Fibroblast of lung (primary cell): ENCODE measurements at regions not wholly inside any gene's neighbourhood (a gene's known extent, or its start where the extent isn't known, plus 50 kb on each side); places are given as distances from the start of the nearest gene placed in this dataset.

Experiments
- CTCF ChIP-seq, 2 donors: IDR thresholded peaks in 1 of 2; conservative IDR thresholded peaks in 1 of 2; 1 replicate in 1 of 2; 2 replicates in 1 of 2; pipeline ENCODE4 v1.5.1; 2011 to 2012; ENCODE audit warnings: low read length in 2 of 2, control low read depth in 1 of 2, inconsistent platforms in 1 of 2, low read depth in 1 of 2, mild to moderate bottlenecking in 1 of 2
- EZH2 ChIP-seq: IDR thresholded peaks from 2 replicates; pipeline ENCODE4 v1.5.1; 2012; ENCODE audit warnings: low read length, control low read depth, mild to moderate bottlenecking; ENCODE audit errors: missing control alignments

GRCh38 chr22:27136596-27136995 is 479.2 kb downstream of the MIAT start:
- TF ChIP-seq CTCF (conservative IDR thresholded peaks at IDR 0.05 in 1 of 2, IDR thresholded peaks at IDR 0.05 in 1 of 2; ENCODE audit: low read depth in 1 of 2, low read length in 2 of 2) = no peak
- no peak for TF ChIP-seq EZH2
